ENCODE measurements at regions not wholly inside any gene's neighbourhood (a gene's known extent, or its start where the extent isn't known, plus 50 kb on each side); places are given as distances from the start of the nearest gene placed in this dataset.

DNA sequence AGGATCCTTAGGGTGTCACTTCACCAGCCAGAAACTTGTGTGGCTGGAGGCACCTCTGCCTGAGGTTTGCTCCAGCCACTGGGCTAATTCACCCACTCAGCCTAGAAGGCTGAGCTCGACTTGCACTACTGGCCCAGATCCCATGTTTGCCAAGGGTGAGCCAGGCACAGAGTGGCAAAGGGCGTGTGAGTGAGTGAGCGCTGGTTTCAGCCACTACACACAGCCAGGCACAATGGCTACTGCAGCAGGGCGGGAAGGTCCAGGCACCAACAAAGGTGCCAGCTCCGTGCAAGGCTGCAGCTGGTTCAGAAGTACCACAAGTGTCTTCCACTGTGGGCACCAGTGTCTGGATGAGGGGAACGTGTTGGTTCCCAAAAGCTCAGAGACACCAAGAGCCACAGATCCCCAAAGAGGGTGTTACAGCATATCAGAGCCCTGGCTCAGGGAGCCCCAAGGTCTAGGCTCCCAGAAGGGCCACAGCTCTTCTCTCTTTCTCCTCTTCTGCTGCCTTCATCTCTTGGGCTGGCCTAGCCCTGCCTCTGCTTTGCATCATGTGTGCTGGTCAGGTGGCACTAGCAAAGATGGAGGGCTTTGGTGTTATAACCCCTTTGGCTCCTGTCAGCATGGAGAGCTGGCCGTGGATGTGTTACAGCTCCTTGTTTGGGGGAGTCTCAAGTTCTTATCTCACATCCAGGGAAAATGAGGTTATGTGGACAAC is 736.3 kb upstream of the KLHL1 start:
- H3K18ac ChIP-seq (ENCODE audit: insufficient read length, low read depth, low read length), result no peak overlapping the region
- H2BK120ac ChIP-seq (ENCODE audit: low read depth, low read length, poor library complexity, severe bottlenecking), result no peak overlapping the region
- no peaks in the 10 kb centered on the region for H4K20me1 ChIP-seq (ENCODE audit: control insufficient read depth, insufficient read depth, insufficient read length)
- no peak overlapping the region for H3K4ac ChIP-seq (ENCODE audit: low read depth, low read length)
- H4K8ac ChIP-seq (replicated peaks; ENCODE audit: insufficient read length, low read depth, low read length), result no peak overlapping the region
- no peak overlapping the region for H2AFZ ChIP-seq (ENCODE audit: low read length)
- Mint-ChIP-seq H3K9me3 (no peaks in the 10 kb centered on the region), H3K27ac (no peak overlapping the region), H3K27me3 (ENCODE audit: low read depth) (no peaks in the 10 kb centered on the region), H3K4me3 (no peak overlapping the region), H3K4me1 (peaks cover 7 to 13% of the 10 kb centered on the region in 2 experiments), H3K36me3 (ENCODE audit: insufficient read depth in 1 of 3, low read depth in 3 of 3) (no peaks in the 10 kb centered on the region)
- no peaks in the 10 kb centered on the region for H3K9me3 ChIP-seq (ENCODE audit: control insufficient read depth, low read depth, low read length)
- H3K27ac ChIP-seq (ENCODE audit: insufficient read length, low read depth, low read length), result no peak overlapping the region
- no peak overlapping the region for H3T11ph ChIP-seq (ENCODE audit: low read length)
- WGBS (ENCODE audit: extremely low coverage, insufficient read length, low lambda C conversion rate), result no CpG with 5 or more reads among the region's 7 CpGs
- no peak for DNase-seq
- no peak overlapping the region for H2BK20ac ChIP-seq (ENCODE audit: low read depth, low read length, poor library complexity, severe bottlenecking)
- TF ChIP-seq, protein P1, sequence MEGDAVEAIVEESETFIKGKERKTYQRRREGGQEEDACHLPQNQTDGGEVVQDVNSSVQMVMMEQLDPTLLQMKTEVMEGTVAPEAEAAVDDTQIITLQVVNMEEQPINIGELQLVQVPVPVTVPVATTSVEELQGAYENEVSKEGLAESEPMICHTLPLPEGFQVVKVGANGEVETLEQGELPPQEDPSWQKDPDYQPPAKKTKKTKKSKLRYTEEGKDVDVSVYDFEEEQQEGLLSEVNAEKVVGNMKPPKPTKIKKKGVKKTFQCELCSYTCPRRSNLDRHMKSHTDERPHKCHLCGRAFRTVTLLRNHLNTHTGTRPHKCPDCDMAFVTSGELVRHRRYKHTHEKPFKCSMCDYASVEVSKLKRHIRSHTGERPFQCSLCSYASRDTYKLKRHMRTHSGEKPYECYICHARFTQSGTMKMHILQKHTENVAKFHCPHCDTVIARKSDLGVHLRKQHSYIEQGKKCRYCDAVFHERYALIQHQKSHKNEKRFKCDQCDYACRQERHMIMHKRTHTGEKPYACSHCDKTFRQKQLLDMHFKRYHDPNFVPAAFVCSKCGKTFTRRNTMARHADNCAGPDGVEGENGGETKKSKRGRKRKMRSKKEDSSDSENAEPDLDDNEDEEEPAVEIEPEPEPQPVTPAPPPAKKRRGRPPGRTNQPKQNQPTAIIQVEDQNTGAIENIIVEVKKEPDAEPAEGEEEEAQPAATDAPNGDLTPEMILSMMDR (conservative IDR thresholded peaks at IDR 0.05), result no peak
- H4K91ac ChIP-seq (ENCODE audit: insufficient read length, low read depth, low read length), result no peak overlapping the region
- no peaks in the 10 kb centered on the region for H3K79me1 ChIP-seq (ENCODE audit: insufficient read depth, low read depth, low read length, poor library complexity, severe bottlenecking)
- no peaks in the 10 kb centered on the region for H3K4me1 ChIP-seq (ENCODE audit: insufficient read depth, low read length)
- H2BK15ac ChIP-seq (ENCODE audit: low read depth, low read length), result no peak overlapping the region
- no peak overlapping the region for H3K23ac ChIP-seq (ENCODE audit: insufficient read length, low read depth, low read length)
- no peak overlapping the region for H4K5ac ChIP-seq (ENCODE audit: insufficient read length, low read depth, low read length)
- no peak overlapping the region for H2BK5ac ChIP-seq (ENCODE audit: insufficient read length, low read length)
- H3K79me2 ChIP-seq (ENCODE audit: insufficient read depth, low read length), result no peaks in the 10 kb centered on the region
- no peak overlapping the region for H2AK5ac ChIP-seq (ENCODE audit: insufficient read length, low read length)
- H3K56ac ChIP-seq (ENCODE audit: insufficient read length, low read depth, low read length), result no peak overlapping the region
- no peak overlapping the region for H2BK12ac ChIP-seq (ENCODE audit: insufficient read length, low read depth, low read length)
- no peaks in the 10 kb centered on the region for H3K27me3 ChIP-seq (ENCODE audit: insufficient read depth, low read length)
- no peak overlapping the region for H3K14ac ChIP-seq (ENCODE audit: insufficient read depth, low read length)
- H3K9ac ChIP-seq (ENCODE audit: extremely low read depth, insufficient read length, low read length), result no peak overlapping the region
- no peak overlapping the region for H3K4me2 ChIP-seq (ENCODE audit: insufficient read depth, insufficient read length, low read length)
- H3K23me2 ChIP-seq (ENCODE audit: insufficient read length, low read depth, low read length, poor library complexity, severe bottlenecking), result no peaks in the 10 kb centered on the region
